Psoas muscle (tissue), 7 donors: ENCODE measurements at regions not wholly inside any gene's neighbourhood (a gene's known extent, or its start where the extent isn't known, plus 50 kb on each side); places are given as distances from the start of the nearest gene placed in this dataset.

Source experiments
- ATAC-seq, 4 donors: fragments of 200-7000 bp; cut with Tn5 transposase; one replicate each; pipeline ENCODE4 v1.9.1; 2020; ENCODE audit warnings: moderate library complexity in 3 of 4, mild to moderate bottlenecking in 2 of 4
- DNase-seq, 2 donors: peaks; one replicate each; pipeline ENCODE4 v3.0.0-alpha.2; 2020
- H3K27ac ChIP-seq: fragments of 200-600 bp; one replicate; pipeline ENCODE4 v1.8.0; 2022
- H3K27me3 ChIP-seq, 3 donors: fragments of 200-600 bp in 1 of 3; one replicate each; pipeline versions ENCODE4 v1.6.1 to v1.8.0; 2013 to 2022; ENCODE audit warnings: low read length in 2 of 3, mild to moderate bottlenecking in 2 of 3, moderate library complexity in 1 of 3; ENCODE audit not compliant: insufficient read depth in 3 of 3
- H3K36me3 ChIP-seq, 2 donors: fragments of 200-600 bp in 1 of 2; one replicate each; pipeline versions ENCODE4 v1.6.1 to v1.8.0; 2013 to 2022; ENCODE audit warnings: low read depth in 1 of 2, mild to moderate bottlenecking in 1 of 2, moderate library complexity in 1 of 2; ENCODE audit not compliant: insufficient read depth in 1 of 2
- H3K4me1 ChIP-seq: fragments of 200-600 bp; one replicate; pipeline ENCODE4 v1.8.0; 2022
- H3K4me3 ChIP-seq: fragments of 200-600 bp; one replicate; pipeline ENCODE4 v1.8.0; 2022; ENCODE audit warnings: mild to moderate bottlenecking
- H3K9me3 ChIP-seq: fragments of 200-600 bp; one replicate; pipeline ENCODE4 v1.8.0; 2022
- WGBS, 3 donors: extraction: QIAGEN DNeasy Blood & Tissue Kit; methylation state at CpG; one replicate each; pipeline versions ENCODE4 v1.1.6 to v1.1.7; 2013; 5-methylcytosine and 5-hydroxymethylcytosine counted together
- intact Hi-C, 2 donors: fragments of 100-400 bp; cut with DNase I; formaldehyde crosslinking; loops; one replicate each; pipeline versions ENCODE4 v1.11.0 to v1.14.2; 2022
- TF ChIP-seq, protein P1 (sequence below): fragments of 200-600 bp; IDR thresholded peaks from one replicate; pipeline ENCODE4 v1.8.0; 2022; ENCODE audit warnings: antibody characterized with exemption
- donor health status: healthy with polysubstance abuse.
- donor health status: DM: no; HTN: no; CAD: no; lungs with moderate emphysema.
- donor health status: Bipolar disorder and iron deficiency.
- donor health status: healthy.
- donor health status: DM: yes; HTN: yes; CAD: no.
- donor health status: DM: no; HTN: no; CAD: no.
- donor health status: DM: yes; HTN: yes; CAD: no.

GRCh38 chr12:126431767-126432166 is 1366.5 kb downstream of the AACS start:
- Histone ChIP-seq H3K9me3 (no peaks in the 10 kb centered on the region), H3K4me1 (no peaks in the 10 kb centered on the region), H3K27me3 (no peaks in the 10 kb centered on the region), H3K27ac (no peak overlapping the region), H3K36me3 (no peaks in the 10 kb centered on the region), H3K4me3 (no peak overlapping the region)
- intact Hi-C loops = no loop called here
- TF ChIP-seq, protein P1, sequence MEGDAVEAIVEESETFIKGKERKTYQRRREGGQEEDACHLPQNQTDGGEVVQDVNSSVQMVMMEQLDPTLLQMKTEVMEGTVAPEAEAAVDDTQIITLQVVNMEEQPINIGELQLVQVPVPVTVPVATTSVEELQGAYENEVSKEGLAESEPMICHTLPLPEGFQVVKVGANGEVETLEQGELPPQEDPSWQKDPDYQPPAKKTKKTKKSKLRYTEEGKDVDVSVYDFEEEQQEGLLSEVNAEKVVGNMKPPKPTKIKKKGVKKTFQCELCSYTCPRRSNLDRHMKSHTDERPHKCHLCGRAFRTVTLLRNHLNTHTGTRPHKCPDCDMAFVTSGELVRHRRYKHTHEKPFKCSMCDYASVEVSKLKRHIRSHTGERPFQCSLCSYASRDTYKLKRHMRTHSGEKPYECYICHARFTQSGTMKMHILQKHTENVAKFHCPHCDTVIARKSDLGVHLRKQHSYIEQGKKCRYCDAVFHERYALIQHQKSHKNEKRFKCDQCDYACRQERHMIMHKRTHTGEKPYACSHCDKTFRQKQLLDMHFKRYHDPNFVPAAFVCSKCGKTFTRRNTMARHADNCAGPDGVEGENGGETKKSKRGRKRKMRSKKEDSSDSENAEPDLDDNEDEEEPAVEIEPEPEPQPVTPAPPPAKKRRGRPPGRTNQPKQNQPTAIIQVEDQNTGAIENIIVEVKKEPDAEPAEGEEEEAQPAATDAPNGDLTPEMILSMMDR = no peak
- ATAC-seq (no peak), DNase-seq (no peak)
- WGBS, 3 donors = 35 to 59% (median 43%) methylated on average over 6 of the region's 6 CpGs

GRCh38 chr12:126432780-126433179 is 1367.5 kb downstream of the AACS start:
- Histone ChIP-seq H3K4me1 (no peaks in the 10 kb centered on the region), H3K36me3 (no peaks in the 10 kb centered on the region), H3K27ac (no peak overlapping the region), H3K27me3 (no peaks in the 10 kb centered on the region), H3K4me3 (no peak overlapping the region), H3K9me3 (no peaks in the 10 kb centered on the region)
- no peak for ATAC-seq
- WGBS, 3 donors = 37 to 62% (median 56%) methylated on average over 1 of the region's 1 CpG
- DNase-seq = no peak
- intact Hi-C loops = no loop called here
- TF ChIP-seq, protein P1 = no peak

GRCh38 chr12:126434412-126434985 is 1369.3 kb downstream of the AACS start:
- no peak for DNase-seq
- Histone ChIP-seq H3K4me1 (no peaks in the 10 kb centered on the region), H3K36me3 (no peaks in the 10 kb centered on the region), H3K9me3 (no peaks in the 10 kb centered on the region), H3K27me3 (no peaks in the 10 kb centered on the region), H3K4me3 (no peak overlapping the region), H3K27ac (no peak overlapping the region)
- no peak for ATAC-seq
- WGBS, 3 donors = 80 to 87% (median 84%) methylated on average over 5 of the region's 5 CpGs
- TF ChIP-seq, protein P1 = no peak
- intact Hi-C loops = no loop called here

DNA sequence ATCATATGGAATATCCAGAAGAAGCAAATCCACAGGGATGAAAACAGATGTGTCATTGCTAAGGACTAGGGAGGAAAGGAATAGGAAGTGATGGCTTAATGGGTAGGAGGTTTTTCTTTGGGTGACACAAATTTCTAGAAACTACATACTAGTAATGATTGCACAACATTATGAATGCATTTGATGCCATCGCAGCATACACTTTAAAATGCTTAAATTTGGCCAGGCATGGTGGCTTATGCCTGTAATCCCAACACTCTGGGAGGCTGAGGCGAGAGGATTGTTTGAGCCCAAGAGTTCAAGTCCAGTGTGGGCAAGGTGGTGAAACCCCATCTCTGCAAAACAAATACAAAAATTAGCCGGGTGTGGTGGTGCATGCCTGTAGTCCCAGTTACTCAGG is 1370.8 kb downstream of the AACS start:
- ATAC-seq (no peak), DNase-seq (no peak)
- Histone ChIP-seq H3K4me3 (no peak overlapping the region), H3K36me3 (no peaks in the 10 kb centered on the region), H3K4me1 (no peaks in the 10 kb centered on the region), H3K27ac (no peak overlapping the region), H3K9me3 (no peaks in the 10 kb centered on the region), H3K27me3 (no peaks in the 10 kb centered on the region)
- TF ChIP-seq, protein P1 = no peak
- 84 to 90% (median 89%) methylated on average over 3 of the region's 3 CpGs for WGBS, 3 donors
- intact Hi-C loops = no loop called here

DNA sequence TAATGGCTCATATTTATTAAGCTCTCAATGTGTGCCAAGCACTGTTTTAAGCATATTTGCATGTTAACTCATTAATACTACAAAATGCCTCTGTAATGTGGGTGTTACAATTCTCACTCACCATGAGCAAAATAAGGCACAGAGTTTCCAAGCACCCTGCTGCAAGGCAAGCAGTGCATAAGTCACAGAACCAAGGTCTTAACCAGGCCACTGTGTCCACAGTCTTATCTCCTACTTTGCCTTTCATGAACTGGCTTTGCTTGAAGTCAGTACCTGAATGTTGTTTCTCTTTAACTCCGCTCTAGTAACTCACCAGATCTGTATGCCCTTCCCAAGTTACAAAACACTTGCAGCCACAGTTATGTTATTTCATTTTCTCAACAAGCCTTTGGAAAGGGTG is 1372.7 kb downstream of the AACS start:
- H3K9me3 ChIP-seq = no peaks in the 10 kb centered on the region
- 93 to 96% (median 94%) methylated on average over 1 of the region's 1 CpG for WGBS, 3 donors
- H3K4me1 ChIP-seq = no peaks in the 10 kb centered on the region
- intact Hi-C loops = no loop called here
- TF ChIP-seq, protein P1 = no peak
- no peak overlapping the region for H3K27ac ChIP-seq
- H3K36me3 ChIP-seq = no peaks in the 10 kb centered on the region
- H3K4me3 ChIP-seq = no peak overlapping the region
- no peak for DNase-seq
- ATAC-seq = no peak
- no peaks in the 10 kb centered on the region for H3K27me3 ChIP-seq
